Kidney (tissue), 13 donors: ENCODE measurements at regions not wholly inside any gene's neighbourhood (a gene's known extent, or its start where the extent isn't known, plus 50 kb on each side); places are given as distances from the start of the nearest gene placed in this dataset.
"Not testable (repeated sequence)": the region's sequence is repeated elsewhere in the genome, so short reads cannot be mapped to it uniquely, and the experiment has no call there.

Experiments
- DNase-seq, 5 donors: peaks; one replicate each; pipeline ENCODE4 v3.0.0-alpha.2; 2013 to 2020
- FAIRE-seq: peaks from 2 replicates; lab custom pipeline; 2012; peaks lifted over from hg19 to GRCh38; lab: Jason Lieb, UNC
- H3K27ac ChIP-seq, 2 donors: one replicate each; pipeline ENCODE4 v1.7.0; 2013; ENCODE audit warnings: low read depth in 2 of 2, low read length in 2 of 2, inconsistent platforms in 1 of 2
- H3K27me3 ChIP-seq: one replicate; pipeline ENCODE4 v1.7.1; 2013; ENCODE audit warnings: low read length, inconsistent platforms; ENCODE audit not compliant: control insufficient read depth, insufficient read depth
- H3K36me3 ChIP-seq, 3 donors: one replicate each; pipeline versions ENCODE4 v1.7.0 to v1.7.1; 2013; ENCODE audit warnings: low read length in 3 of 3, control low read depth in 1 of 3, inconsistent platforms in 1 of 3; ENCODE audit not compliant: insufficient read depth in 3 of 3, control insufficient read depth in 2 of 3
- H3K4me1 ChIP-seq, 3 donors: one replicate each; pipeline versions ENCODE4 v1.7.0 to v1.7.1; 2013; ENCODE audit warnings: low read length in 3 of 3, inconsistent platforms in 1 of 3, low read depth in 1 of 3; ENCODE audit not compliant: control insufficient read depth in 2 of 3, insufficient read depth in 2 of 3
- H3K4me3 ChIP-seq, 3 donors: one replicate each; pipeline versions ENCODE4 v1.7.0 to v1.8.1; 2013; ENCODE audit warnings: low read length in 3 of 3, control low read depth in 1 of 3, inconsistent platforms in 1 of 3
- H3K9ac ChIP-seq, 3 donors: one replicate each; pipeline versions ENCODE4 v1.7.0 to v1.7.1; 2013; ENCODE audit warnings: low read length in 3 of 3, control low read depth in 1 of 3, inconsistent platforms in 1 of 3
- H3K9me3 ChIP-seq, 3 donors: one replicate each; pipeline versions ENCODE4 v1.7.0 to v1.7.1; 2013; ENCODE audit warnings: low read length in 3 of 3, control low read depth in 1 of 3, inconsistent platforms in 1 of 3; ENCODE audit not compliant: control insufficient read depth in 2 of 3, insufficient read depth in 1 of 3
- intact Hi-C: fragments of 100-400 bp; cut with DNase I; formaldehyde crosslinking; loops from one replicate; pipeline ENCODE4 v1.11.1; 2022
- TF ChIP-seq, protein P1 (sequence below): IDR thresholded peaks from 3 replicates; pipeline ENCODE4 v1.5.1; 2012; ENCODE audit warnings: mild to moderate bottlenecking, moderate library complexity, borderline replicate concordance; ENCODE audit not compliant: insufficient read depth; ENCODE audit errors: extremely low read depth
- donor health status: control.
- donor health status: control.
- donor health status: control.
- donor health status: control.
- donor health status: control.
- donor health status: DM: yes; HTN: yes; CAD: no.
- donor health status: Normal renal cell carcinoma (clear cell type).

DNA sequence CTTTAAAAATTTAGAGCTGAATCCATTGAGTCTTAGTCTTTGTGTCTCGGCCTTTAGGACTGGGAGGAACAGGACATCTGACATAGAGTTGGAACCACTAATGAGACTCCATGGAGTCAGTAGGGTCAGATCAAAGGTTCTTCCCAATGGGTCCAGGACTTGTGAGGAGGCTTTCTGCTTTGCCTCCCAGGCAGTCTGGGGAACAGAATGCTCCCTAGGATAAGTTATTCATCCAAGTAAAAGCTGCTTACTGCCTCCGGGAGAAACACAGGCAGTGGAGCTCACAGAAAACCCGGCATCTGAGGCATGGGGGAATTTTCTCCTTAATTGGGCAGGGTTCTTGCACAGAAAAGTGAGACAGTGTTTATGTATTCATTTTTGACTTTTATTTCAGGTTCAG is 216.4 kb downstream of the SEC23IP start:
- Histone ChIP-seq H3K4me1 (peaks cover 0 to under 1% (median 0%) of the 10 kb centered on the region in 3 donors), H3K4me3 (no peak overlapping the region), H3K27me3 (no peaks in the 10 kb centered on the region), H3K27ac (no peak overlapping the region), H3K9ac (no peak overlapping the region), H3K9me3 (no peaks in the 10 kb centered on the region), H3K36me3 (no peaks in the 10 kb centered on the region)
- intact Hi-C loops, result no loop called here
- TF ChIP-seq, protein P1, sequence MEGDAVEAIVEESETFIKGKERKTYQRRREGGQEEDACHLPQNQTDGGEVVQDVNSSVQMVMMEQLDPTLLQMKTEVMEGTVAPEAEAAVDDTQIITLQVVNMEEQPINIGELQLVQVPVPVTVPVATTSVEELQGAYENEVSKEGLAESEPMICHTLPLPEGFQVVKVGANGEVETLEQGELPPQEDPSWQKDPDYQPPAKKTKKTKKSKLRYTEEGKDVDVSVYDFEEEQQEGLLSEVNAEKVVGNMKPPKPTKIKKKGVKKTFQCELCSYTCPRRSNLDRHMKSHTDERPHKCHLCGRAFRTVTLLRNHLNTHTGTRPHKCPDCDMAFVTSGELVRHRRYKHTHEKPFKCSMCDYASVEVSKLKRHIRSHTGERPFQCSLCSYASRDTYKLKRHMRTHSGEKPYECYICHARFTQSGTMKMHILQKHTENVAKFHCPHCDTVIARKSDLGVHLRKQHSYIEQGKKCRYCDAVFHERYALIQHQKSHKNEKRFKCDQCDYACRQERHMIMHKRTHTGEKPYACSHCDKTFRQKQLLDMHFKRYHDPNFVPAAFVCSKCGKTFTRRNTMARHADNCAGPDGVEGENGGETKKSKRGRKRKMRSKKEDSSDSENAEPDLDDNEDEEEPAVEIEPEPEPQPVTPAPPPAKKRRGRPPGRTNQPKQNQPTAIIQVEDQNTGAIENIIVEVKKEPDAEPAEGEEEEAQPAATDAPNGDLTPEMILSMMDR, result no peak
- no peak for DNase-seq
- FAIRE-seq, result no peak

DNA sequence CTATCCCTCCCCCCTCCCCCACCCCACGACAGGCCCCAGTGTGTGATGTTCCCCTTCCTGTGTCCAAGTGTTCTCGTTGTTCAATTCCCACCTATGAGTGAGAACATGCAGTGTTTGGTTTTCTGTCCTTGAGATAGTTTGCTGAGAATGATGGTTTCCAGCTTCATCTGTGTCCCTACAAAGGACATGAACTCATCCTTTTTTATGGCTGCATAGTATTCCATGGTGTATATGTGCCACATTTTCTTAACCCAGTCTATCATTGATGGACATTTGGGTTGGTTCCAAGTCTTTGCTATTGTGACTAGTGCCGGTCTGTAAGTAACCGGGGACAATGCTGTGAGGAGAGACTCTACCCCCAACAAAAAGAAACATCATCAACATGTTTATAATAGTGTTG is 217.2 kb downstream of the SEC23IP start:
- DNase-seq, H3K36me3 ChIP-seq, H3K9me3 ChIP-seq, H3K4me3 ChIP-seq, H3K4me1 ChIP-seq, H3K9ac ChIP-seq, H3K27me3 ChIP-seq, H3K27ac ChIP-seq, FAIRE-seq, intact Hi-C loops: not testable (repeated sequence)

DNA sequence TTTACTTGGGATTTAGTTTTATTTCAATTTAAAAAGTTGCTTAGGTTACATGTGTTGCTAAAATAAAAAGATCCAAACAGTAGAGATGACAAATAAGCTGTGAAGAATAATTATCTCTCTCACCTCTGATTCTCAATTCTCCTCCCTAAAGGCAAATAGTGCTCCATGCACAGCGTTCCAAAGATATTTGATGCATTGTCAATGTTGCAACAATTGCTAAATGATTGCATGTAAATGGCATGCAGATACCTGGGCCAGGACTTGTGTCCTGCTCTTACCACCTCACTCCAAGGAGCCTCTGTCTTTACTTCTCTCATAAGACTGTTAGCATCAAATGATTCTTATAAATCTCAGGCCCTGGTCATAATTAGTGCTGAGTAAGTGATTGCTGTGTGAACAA is 217.7 kb downstream of the SEC23IP start:
- Histone ChIP-seq H3K36me3 (no peaks in the 10 kb centered on the region), H3K4me1 (no peaks in the 10 kb centered on the region), H3K4me3 (no peak overlapping the region), H3K9me3 (no peaks in the 10 kb centered on the region), H3K9ac (no peak overlapping the region), H3K27ac (no peak overlapping the region), H3K27me3 (no peaks in the 10 kb centered on the region)
- FAIRE-seq (no peak), DNase-seq (no peak)
- TF ChIP-seq, protein P1, result no peak
- intact Hi-C loops, result no loop called here

DNA sequence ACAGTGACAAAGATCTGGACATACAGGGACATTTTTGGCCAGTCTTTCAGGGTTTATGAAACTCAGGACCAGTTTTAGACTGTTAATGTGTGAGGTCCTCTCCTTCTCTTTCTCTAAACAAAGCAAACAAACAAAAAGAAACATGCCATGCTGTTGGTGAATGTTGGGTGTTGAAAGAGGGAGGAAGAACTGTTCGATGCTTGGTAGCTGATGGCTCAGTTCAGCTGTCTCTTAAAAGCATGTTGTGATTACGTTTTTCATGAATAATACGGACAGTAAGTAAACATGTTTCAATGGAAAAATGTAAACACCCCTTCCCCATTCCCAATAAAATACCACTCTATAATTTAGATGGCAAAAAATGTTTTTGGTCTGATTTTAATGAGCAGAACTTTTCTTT is 219.1 kb downstream of the SEC23IP start:
- intact Hi-C loops, result no loop called here
- Histone ChIP-seq H3K4me1 (peaks cover 0 to 2% (median 0%) of the 10 kb centered on the region in 3 donors), H3K4me3 (no peak overlapping the region), H3K27me3 (no peaks in the 10 kb centered on the region), H3K27ac (no peak overlapping the region), H3K9me3 (no peaks in the 10 kb centered on the region), H3K9ac (no peak overlapping the region), H3K36me3 (no peaks in the 10 kb centered on the region)
- FAIRE-seq, result no peak
- no peak for DNase-seq
- TF ChIP-seq, protein P1, result no peak
